ENCODE measurements at regions not wholly inside any gene's neighbourhood (a gene's known extent, or its start where the extent isn't known, plus 50 kb on each side); places are given as distances from the start of the nearest gene placed in this dataset.

DNA sequence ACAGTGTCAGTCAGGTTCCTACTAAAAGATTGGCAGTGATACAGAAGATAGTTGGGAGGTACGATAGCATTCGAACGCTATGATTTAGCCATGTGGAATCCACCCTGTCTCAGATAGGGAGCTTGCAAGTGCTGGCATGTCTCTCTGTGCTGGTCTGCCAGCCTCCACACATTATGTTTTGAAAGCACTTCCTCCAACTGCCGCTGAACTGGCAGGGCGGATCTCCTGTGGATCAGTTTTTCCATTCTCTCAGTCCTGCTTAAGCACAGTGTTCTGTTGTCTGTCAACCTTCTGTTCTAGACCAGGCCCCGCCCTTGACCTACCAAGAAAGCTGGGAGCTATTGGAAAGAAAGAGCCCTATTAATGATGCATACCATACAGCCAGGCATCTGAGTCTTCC is 65.5 kb upstream of the PALMD start:
- TF ChIP-seq EP300 (IDR thresholded peaks at IDR 0.05) (no peak), CTCF (IDR thresholded peaks at IDR 0.05) (no peak)

Measured in suprapubic skin (tissue), 3 donors.